GM12872 (cell line): ENCODE measurements at regions not wholly inside any gene's neighbourhood (a gene's known extent, or its start where the extent isn't known, plus 50 kb on each side); places are given as distances from the start of the nearest gene placed in this dataset.

Source experiments
- TF ChIP-seq, protein P1 (sequence below): IDR thresholded peaks from 3 replicates; pipeline ENCODE4 v1.5.1; 2011; ENCODE audit warnings: low read depth, mild to moderate bottlenecking, low read length, moderate library complexity; ENCODE audit not compliant: insufficient read depth

DNA sequence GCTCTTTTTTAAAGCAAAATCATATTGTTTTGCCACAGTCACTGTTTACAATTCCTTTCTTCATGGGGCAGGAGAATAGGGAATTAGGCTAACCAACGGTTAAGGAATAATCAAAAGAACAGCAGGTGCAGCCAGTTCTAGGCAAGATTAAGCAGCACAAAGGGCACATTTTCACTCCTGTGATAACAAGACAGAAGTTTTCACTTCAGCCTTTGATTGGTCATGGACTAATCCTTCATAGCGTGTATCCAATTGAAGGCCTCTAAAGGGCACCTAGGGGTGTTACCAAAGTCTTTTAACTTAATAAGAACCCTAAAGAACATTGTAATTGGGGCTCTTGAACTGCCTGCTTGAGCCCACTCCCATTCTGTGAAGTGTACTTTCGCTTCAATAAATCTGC is 206.9 kb upstream of the AMIGO2 start:
- TF ChIP-seq, protein P1, sequence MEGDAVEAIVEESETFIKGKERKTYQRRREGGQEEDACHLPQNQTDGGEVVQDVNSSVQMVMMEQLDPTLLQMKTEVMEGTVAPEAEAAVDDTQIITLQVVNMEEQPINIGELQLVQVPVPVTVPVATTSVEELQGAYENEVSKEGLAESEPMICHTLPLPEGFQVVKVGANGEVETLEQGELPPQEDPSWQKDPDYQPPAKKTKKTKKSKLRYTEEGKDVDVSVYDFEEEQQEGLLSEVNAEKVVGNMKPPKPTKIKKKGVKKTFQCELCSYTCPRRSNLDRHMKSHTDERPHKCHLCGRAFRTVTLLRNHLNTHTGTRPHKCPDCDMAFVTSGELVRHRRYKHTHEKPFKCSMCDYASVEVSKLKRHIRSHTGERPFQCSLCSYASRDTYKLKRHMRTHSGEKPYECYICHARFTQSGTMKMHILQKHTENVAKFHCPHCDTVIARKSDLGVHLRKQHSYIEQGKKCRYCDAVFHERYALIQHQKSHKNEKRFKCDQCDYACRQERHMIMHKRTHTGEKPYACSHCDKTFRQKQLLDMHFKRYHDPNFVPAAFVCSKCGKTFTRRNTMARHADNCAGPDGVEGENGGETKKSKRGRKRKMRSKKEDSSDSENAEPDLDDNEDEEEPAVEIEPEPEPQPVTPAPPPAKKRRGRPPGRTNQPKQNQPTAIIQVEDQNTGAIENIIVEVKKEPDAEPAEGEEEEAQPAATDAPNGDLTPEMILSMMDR, result no peak
